Fibroblast of gingiva (primary cell): ENCODE measurements at regions not wholly inside any gene's neighbourhood (a gene's known extent, or its start where the extent isn't known, plus 50 kb on each side); places are given as distances from the start of the nearest gene placed in this dataset.

ENCODE experiments used
- DNase-seq: peaks from one replicate; pipeline ENCODE4 v3.0.0-alpha.2; 2011; ENCODE audit warnings: low read depth

GRCh38 chr15:94008104-94009074 lies 223.0 kb upstream of the MCTP2 start:
- no peak for DNase-seq

GRCh38 chr15:94004697-94005096 lies 226.7 kb upstream of the MCTP2 start:
- no peak for DNase-seq

- DNase-seq: no peak
Observed at GRCh38 chr15:94002041-94002440, 229.3 kb upstream of the MCTP2 start.

- no peak for DNase-seq
Observed at GRCh38 chr15:94001255-94001801, 230.0 kb upstream of the MCTP2 start.

GRCh38 chr15:94000606-94001005 lies 230.8 kb upstream of the MCTP2 start:
- DNase-seq: no peak

GRCh38 chr15:93997071-93997658 lies 234.2 kb upstream of the MCTP2 start:
- DNase-seq: no peak

- no peak for DNase-seq
Observed at GRCh38 chr15:93989440-93989998, 241.8 kb upstream of the MCTP2 start.

- DNase-seq: no peak
Observed at GRCh38 chr15:93987068-93987467, 244.3 kb upstream of the MCTP2 start.

GRCh38 chr15:93986400-93986984 lies 244.9 kb upstream of the MCTP2 start:
- no peak for DNase-seq

- DNase-seq: no peak
Observed at GRCh38 chr15:93985925-93986324, 245.4 kb upstream of the MCTP2 start.

- DNase-seq: no peak
Observed at GRCh38 chr15:93985176-93985575, 246.2 kb upstream of the MCTP2 start.

- DNase-seq: no peak
Observed at GRCh38 chr15:93983526-93983925, 247.8 kb upstream of the MCTP2 start.

- no peak for DNase-seq
Observed at GRCh38 chr15:93982226-93982727, 249.1 kb upstream of the MCTP2 start.

- no peak for DNase-seq
Observed at GRCh38 chr15:93981706-93982105, 249.7 kb upstream of the MCTP2 start.

GRCh38 chr15:93980261-93980911 lies 251.0 kb upstream of the MCTP2 start:
- no peak for DNase-seq

GRCh38 chr15:93974804-93975481 lies 256.4 kb upstream of the MCTP2 start:
- DNase-seq: no peak

GRCh38 chr15:93973287-93973686 lies 258.1 kb upstream of the MCTP2 start:
- no peak for DNase-seq

- no peak for DNase-seq
Observed at GRCh38 chr15:93968773-93969172, 262.6 kb upstream of the MCTP2 start.

- DNase-seq: no peak
Observed at GRCh38 chr15:93965304-93965908, 266.0 kb upstream of the MCTP2 start.

GRCh38 chr15:93954985-93955571 lies 276.3 kb upstream of the MCTP2 start:
- no peak for DNase-seq
